Neural cell (in vitro differentiated cells): ENCODE measurements at regions not wholly inside any gene's neighbourhood (a gene's known extent, or its start where the extent isn't known, plus 50 kb on each side); places are given as distances from the start of the nearest gene placed in this dataset.

Source experiments
- H2AFZ ChIP-seq: fragments of 200-600, 300-800 bp; sonication (generic), shearing (Covaris generic); 2 replicates; pipeline ENCODE4 v1.6.0; 2014; ENCODE audit warnings: low read depth, mild to moderate bottlenecking, antibody characterized with exemption, low read length, moderate library complexity
- H3F3A ChIP-seq: fragments of 200-600 bp; shearing (Covaris generic); 2 replicates; pipeline ENCODE4 v1.6.1; 2016; ENCODE audit warnings: mild to moderate bottlenecking, moderate library complexity, mixed read lengths, antibody characterized with exemption, low read length; ENCODE audit not compliant: insufficient read depth, poor library complexity, severe bottlenecking
- H3K27ac ChIP-seq: fragments of 200-600, 300-800 bp; sonication (generic), shearing (Covaris generic); 2 replicates; pipeline ENCODE4 v1.5.1; 2014; ENCODE audit warnings: mild to moderate bottlenecking, low read length, moderate library complexity
- H3K27me3 ChIP-seq: fragments of 300-800, 200-600 bp; sonication (generic), shearing (Covaris generic); 2 replicates; pipeline ENCODE4 v1.6.0; 2014; ENCODE audit warnings: mild to moderate bottlenecking, low read depth, low read length, moderate library complexity; ENCODE audit not compliant: insufficient read depth
- H3K36me3 ChIP-seq: fragments of 300-800, 200-600 bp; sonication (generic), shearing (Covaris generic); 2 replicates; pipeline ENCODE4 v1.5.1; 2014; ENCODE audit warnings: mild to moderate bottlenecking, antibody characterized with exemption, low read length, moderate library complexity; ENCODE audit not compliant: insufficient read depth
- H3K4me2 ChIP-seq: fragments of 300-800, 200-600 bp; sonication (generic), shearing (Covaris generic); 2 replicates; pipeline ENCODE4 v1.6.0; 2014; ENCODE audit warnings: mild to moderate bottlenecking, low read length
- H3K4me3 ChIP-seq: fragments of 300-800, 200-600 bp; sonication (generic), shearing (Covaris generic); 2 replicates; pipeline ENCODE4 v1.5.1; 2014; ENCODE audit warnings: mild to moderate bottlenecking, low read length, moderate library complexity
- H3K79me2 ChIP-seq: fragments of 200-600 bp; shearing (Covaris generic); replicated peaks from 2 replicates; pipeline ENCODE4 v1.6.0; 2014; ENCODE audit warnings: mild to moderate bottlenecking, low read length, moderate library complexity; ENCODE audit not compliant: insufficient read depth
- H3K9ac ChIP-seq: fragments of 300-800, 200-600 bp; sonication (generic), shearing (Covaris generic); 2 replicates; pipeline ENCODE4 v1.6.1; 2016; ENCODE audit warnings: mild to moderate bottlenecking, low read length, mixed read lengths
- H3K9me2 ChIP-seq: fragments of 200-600 bp; shearing (Covaris generic); 2 replicates; pipeline ENCODE4 v1.6.1; 2016; ENCODE audit warnings: mild to moderate bottlenecking, low read length, mixed read lengths; ENCODE audit not compliant: insufficient read depth
- H3K9me3 ChIP-seq: fragments of 200-600, 300-800 bp; sonication (generic), shearing (Covaris generic); 2 replicates; pipeline ENCODE4 v1.6.1; 2016; ENCODE audit warnings: mild to moderate bottlenecking, mixed run types, low read length, moderate library complexity, mixed read lengths
- H4K20me1 ChIP-seq: fragments of 200-600 bp; shearing (Covaris generic); 2 replicates; pipeline ENCODE4 v1.6.1; 2016; ENCODE audit warnings: mild to moderate bottlenecking, mixed run types; ENCODE audit not compliant: insufficient read depth
- EP300 ChIP-seq: fragments of 450-650 bp; conservative IDR thresholded peaks from 2 replicates; pipeline ENCODE4 v1.6.1; 2014; ENCODE audit warnings: antibody characterized with exemption, mild to moderate bottlenecking, moderate library complexity; ENCODE audit not compliant: poor library complexity, severe bottlenecking
- EZH2 ChIP-seq: fragments of 200-600, 300-800 bp; shearing (Covaris generic), sonication (generic); IDR thresholded peaks from 2 replicates; pipeline ENCODE4 v1.6.1; 2014; ENCODE audit warnings: antibody characterized with exemption, low read length, borderline replicate concordance, mild to moderate bottlenecking; ENCODE audit not compliant: insufficient read depth, poor library complexity, severe bottlenecking
- MXI1 ChIP-seq: fragments of 450-650 bp; conservative IDR thresholded peaks from 2 replicates; pipeline ENCODE4 v1.6.1; 2014; ENCODE audit warnings: antibody characterized with exemption, mild to moderate bottlenecking; ENCODE audit not compliant: poor library complexity, severe bottlenecking
- POLR2AphosphoS5 ChIP-seq: IDR thresholded peaks from 2 replicates; pipeline ENCODE4 v1.6.1; 2012
- RAD21 ChIP-seq: fragments of 450-650 bp; conservative IDR thresholded peaks from 2 replicates; pipeline ENCODE4 v1.6.1; 2014; ENCODE audit warnings: antibody characterized with exemption, mild to moderate bottlenecking, moderate library complexity
- SMC3 ChIP-seq: fragments of 450-650 bp; conservative IDR thresholded peaks from 2 replicates; pipeline ENCODE4 v1.6.1; 2014; ENCODE audit warnings: antibody characterized with exemption, mild to moderate bottlenecking, moderate library complexity; ENCODE audit not compliant: poor library complexity
- TAF1 ChIP-seq: IDR thresholded peaks from 2 replicates; pipeline ENCODE4 v1.6.1; 2012; ENCODE audit warnings: low read depth
- TF ChIP-seq, protein P1 (sequence below): fragments of 450-650 bp; IDR thresholded peaks from 2 replicates; pipeline ENCODE4 v1.5.1; 2014; ENCODE audit warnings: antibody characterized with exemption, mild to moderate bottlenecking, moderate library complexity; ENCODE audit not compliant: poor library complexity, severe bottlenecking
- TF ChIP-seq, protein P2 (sequence below): IDR thresholded peaks from 2 replicates; pipeline ENCODE4 v1.6.1; 2012; ENCODE audit warnings: borderline replicate concordance

DNA sequence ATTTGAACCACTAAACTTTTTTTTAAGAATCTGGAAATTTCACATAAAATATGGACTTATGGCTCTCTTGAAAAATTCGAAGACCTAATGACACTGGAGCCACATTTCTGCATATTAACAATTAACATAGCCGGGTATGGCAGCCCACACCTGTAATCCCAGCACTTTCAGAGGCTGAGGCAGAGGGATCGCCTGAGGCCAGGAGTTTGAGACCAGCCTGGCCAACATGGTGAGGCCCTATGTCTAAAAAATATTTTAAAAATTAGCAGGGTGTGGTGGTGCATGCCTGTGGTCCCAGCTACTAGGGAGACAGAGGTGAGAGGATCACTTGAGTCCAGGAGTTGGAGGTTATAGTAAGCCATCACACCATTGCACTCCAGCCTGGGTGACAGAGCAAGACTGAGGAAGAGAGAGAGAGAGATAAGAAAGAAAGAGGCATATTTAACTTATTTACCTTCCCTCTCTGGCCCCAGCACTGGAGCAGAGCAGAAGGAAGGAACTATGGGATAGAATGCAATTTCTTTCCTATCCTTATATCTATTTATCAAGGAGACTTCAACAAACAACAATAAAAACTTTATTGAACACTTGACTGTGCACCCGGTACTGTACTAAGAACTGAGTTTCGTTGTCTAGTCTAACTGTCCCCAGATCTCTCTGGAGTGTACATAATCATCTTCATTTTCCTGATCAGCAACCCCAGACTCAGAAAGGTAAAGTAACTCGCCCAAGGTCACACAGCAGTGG lies 63.6 kb upstream of the EYA2 start:
- H3K9me3 ChIP-seq: no peaks in the 10 kb centered on the region
- H3K9ac ChIP-seq: no peak overlapping the region
- no peaks in the 10 kb centered on the region for H4K20me1 ChIP-seq
- no peaks in the 10 kb centered on the region for H3F3A ChIP-seq
- H3K4me3 ChIP-seq: no peak overlapping the region
- no peak overlapping the region for H3K4me2 ChIP-seq
- H3K27ac ChIP-seq: no peak overlapping the region
- H3K9me2 ChIP-seq: no peaks in the 10 kb centered on the region
- H3K79me2 ChIP-seq: no peaks in the 10 kb centered on the region
- TF ChIP-seq RAD21 (no peak), MXI1 (no peak), EZH2 (no peak), POLR2AphosphoS5 (no peak), TAF1 (no peak), SMC3 (no peak)
- TF ChIP-seq, protein P1, sequence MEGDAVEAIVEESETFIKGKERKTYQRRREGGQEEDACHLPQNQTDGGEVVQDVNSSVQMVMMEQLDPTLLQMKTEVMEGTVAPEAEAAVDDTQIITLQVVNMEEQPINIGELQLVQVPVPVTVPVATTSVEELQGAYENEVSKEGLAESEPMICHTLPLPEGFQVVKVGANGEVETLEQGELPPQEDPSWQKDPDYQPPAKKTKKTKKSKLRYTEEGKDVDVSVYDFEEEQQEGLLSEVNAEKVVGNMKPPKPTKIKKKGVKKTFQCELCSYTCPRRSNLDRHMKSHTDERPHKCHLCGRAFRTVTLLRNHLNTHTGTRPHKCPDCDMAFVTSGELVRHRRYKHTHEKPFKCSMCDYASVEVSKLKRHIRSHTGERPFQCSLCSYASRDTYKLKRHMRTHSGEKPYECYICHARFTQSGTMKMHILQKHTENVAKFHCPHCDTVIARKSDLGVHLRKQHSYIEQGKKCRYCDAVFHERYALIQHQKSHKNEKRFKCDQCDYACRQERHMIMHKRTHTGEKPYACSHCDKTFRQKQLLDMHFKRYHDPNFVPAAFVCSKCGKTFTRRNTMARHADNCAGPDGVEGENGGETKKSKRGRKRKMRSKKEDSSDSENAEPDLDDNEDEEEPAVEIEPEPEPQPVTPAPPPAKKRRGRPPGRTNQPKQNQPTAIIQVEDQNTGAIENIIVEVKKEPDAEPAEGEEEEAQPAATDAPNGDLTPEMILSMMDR: no peak
- TF ChIP-seq, protein P2, sequence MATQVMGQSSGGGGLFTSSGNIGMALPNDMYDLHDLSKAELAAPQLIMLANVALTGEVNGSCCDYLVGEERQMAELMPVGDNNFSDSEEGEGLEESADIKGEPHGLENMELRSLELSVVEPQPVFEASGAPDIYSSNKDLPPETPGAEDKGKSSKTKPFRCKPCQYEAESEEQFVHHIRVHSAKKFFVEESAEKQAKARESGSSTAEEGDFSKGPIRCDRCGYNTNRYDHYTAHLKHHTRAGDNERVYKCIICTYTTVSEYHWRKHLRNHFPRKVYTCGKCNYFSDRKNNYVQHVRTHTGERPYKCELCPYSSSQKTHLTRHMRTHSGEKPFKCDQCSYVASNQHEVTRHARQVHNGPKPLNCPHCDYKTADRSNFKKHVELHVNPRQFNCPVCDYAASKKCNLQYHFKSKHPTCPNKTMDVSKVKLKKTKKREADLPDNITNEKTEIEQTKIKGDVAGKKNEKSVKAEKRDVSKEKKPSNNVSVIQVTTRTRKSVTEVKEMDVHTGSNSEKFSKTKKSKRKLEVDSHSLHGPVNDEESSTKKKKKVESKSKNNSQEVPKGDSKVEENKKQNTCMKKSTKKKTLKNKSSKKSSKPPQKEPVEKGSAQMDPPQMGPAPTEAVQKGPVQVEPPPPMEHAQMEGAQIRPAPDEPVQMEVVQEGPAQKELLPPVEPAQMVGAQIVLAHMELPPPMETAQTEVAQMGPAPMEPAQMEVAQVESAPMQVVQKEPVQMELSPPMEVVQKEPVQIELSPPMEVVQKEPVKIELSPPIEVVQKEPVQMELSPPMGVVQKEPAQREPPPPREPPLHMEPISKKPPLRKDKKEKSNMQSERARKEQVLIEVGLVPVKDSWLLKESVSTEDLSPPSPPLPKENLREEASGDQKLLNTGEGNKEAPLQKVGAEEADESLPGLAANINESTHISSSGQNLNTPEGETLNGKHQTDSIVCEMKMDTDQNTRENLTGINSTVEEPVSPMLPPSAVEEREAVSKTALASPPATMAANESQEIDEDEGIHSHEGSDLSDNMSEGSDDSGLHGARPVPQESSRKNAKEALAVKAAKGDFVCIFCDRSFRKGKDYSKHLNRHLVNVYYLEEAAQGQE: no peak
- no peaks in the 10 kb centered on the region for H3K36me3 ChIP-seq
- H2AFZ ChIP-seq: no peak overlapping the region
- H3K27me3 ChIP-seq: no peaks in the 10 kb centered on the region

DNA sequence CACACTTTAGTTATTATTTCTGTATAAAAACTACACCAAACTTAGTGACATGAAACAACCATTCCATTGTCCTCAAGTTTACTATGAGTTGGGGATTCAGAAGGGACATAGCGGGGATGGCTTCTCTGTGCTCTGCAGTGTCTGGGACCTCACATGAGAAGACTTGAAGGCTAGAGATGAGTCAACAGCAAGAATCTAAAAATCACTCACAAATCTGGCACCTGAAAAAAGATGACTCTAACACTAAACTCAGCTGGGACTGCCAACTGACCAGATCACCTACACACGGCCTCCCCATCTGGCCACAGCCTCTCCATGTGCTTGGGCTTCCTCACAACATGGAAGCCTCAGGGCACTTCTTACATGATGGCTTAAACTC lies 63.0 kb upstream of the EYA2 start:
- no peaks in the 10 kb centered on the region for H3K9me3 ChIP-seq
- no peak overlapping the region for H3K27ac ChIP-seq
- H2AFZ ChIP-seq: no peak overlapping the region
- TF ChIP-seq EZH2 (no peak), POLR2AphosphoS5 (no peak), MXI1 (no peak), TAF1 (no peak), RAD21 (no peak), SMC3 (no peak), EP300 (no peak)
- TF ChIP-seq, protein P1: no peak
- TF ChIP-seq, protein P2: no peak
- H4K20me1 ChIP-seq: no peaks in the 10 kb centered on the region
- no peak overlapping the region for H3K4me3 ChIP-seq
- H3K4me2 ChIP-seq: no peak overlapping the region
- H3F3A ChIP-seq: no peaks in the 10 kb centered on the region
- no peak overlapping the region for H3K9ac ChIP-seq
- H3K9me2 ChIP-seq: no peaks in the 10 kb centered on the region
- no peaks in the 10 kb centered on the region for H3K79me2 ChIP-seq
- no peaks in the 10 kb centered on the region for H3K36me3 ChIP-seq
- H3K27me3 ChIP-seq: no peaks in the 10 kb centered on the region
